Keratinocyte (primary cell): ENCODE measurements at regions not wholly inside any gene's neighbourhood (a gene's known extent, or its start where the extent isn't known, plus 50 kb on each side); places are given as distances from the start of the nearest gene placed in this dataset.

ENCODE experiments used
- DNase-seq: peaks from one replicate; pipeline ENCODE4 v3.0.0-alpha.2; 2011; ENCODE audit warnings: low read depth, missing footprints, low spot score
- FAIRE-seq: peaks from 2 replicates; lab custom pipeline; 2011; peaks lifted over from hg19 to GRCh38; lab: Jason Lieb, UNC
- H2AFZ ChIP-seq: 2 replicates; pipeline ENCODE4 v1.6.0; 2012; ENCODE audit warnings: low read length, control low read depth, inconsistent platforms; ENCODE audit not compliant: control insufficient read depth
- H3K27ac ChIP-seq: 2 replicates; pipeline ENCODE4 v1.5.1; 2011; ENCODE audit warnings: low read length; ENCODE audit not compliant: control insufficient read depth, insufficient read depth
- H3K27me3 ChIP-seq: 3 replicates; pipeline ENCODE4 v1.6.0; 2011; ENCODE audit warnings: low read length; ENCODE audit not compliant: control insufficient read depth, insufficient read depth; ENCODE audit errors: extremely low read depth
- H3K36me3 ChIP-seq, 2 experiments: 2 replicates in 1 of 2; 3 replicates in 1 of 2; pipeline ENCODE4 v1.5.1; 2011; ENCODE audit warnings: low read length in 2 of 2, mild to moderate bottlenecking in 1 of 2; ENCODE audit not compliant: control insufficient read depth in 2 of 2, insufficient read depth in 2 of 2; ENCODE audit errors: extremely low read depth in 1 of 2
- H3K4me1 ChIP-seq: 3 replicates; pipeline ENCODE4 v1.5.1; 2011; ENCODE audit warnings: low read length; ENCODE audit not compliant: control insufficient read depth, insufficient read depth; ENCODE audit errors: extremely low read depth
- H3K4me2 ChIP-seq: 3 replicates; pipeline ENCODE4 v1.6.0; 2011; ENCODE audit warnings: low read depth, low read length; ENCODE audit not compliant: control insufficient read depth, insufficient read depth; ENCODE audit errors: extremely low read depth
- H3K4me3 ChIP-seq, 3 experiments: fragments of 200-600 bp in 1 of 3; sonication (generic) in 1 of 3; 2 replicates in 2 of 3; 3 replicates in 1 of 3; pipeline ENCODE4 v1.5.1; 2011 to 2016; ENCODE audit warnings: low read length in 3 of 3, mild to moderate bottlenecking in 3 of 3, control low read depth in 2 of 3, inconsistent platforms in 1 of 3, low read depth in 1 of 3, mixed read lengths in 1 of 3, mixed run types in 1 of 3, moderate library complexity in 1 of 3; ENCODE audit not compliant: control insufficient read depth in 2 of 3, insufficient read depth in 2 of 3; ENCODE audit errors: extremely low read depth in 1 of 3
- H3K79me2 ChIP-seq: 2 replicates; pipeline ENCODE4 v1.6.0; 2012; ENCODE audit warnings: low read length; ENCODE audit not compliant: control insufficient read depth, insufficient read depth
- H3K9ac ChIP-seq: 3 replicates; pipeline ENCODE4 v1.6.0; 2011; ENCODE audit warnings: low read length; ENCODE audit not compliant: control insufficient read depth, insufficient read depth; ENCODE audit errors: extremely low read depth
- H3K9me1 ChIP-seq: 3 replicates; pipeline ENCODE4 v1.6.0; 2011; ENCODE audit warnings: low read length; ENCODE audit not compliant: control insufficient read depth, insufficient read depth; ENCODE audit errors: extremely low read depth
- H3K9me3 ChIP-seq: 2 replicates; pipeline ENCODE4 v1.5.1; 2012; ENCODE audit warnings: low read depth, low read length; ENCODE audit not compliant: control insufficient read depth
- H4K20me1 ChIP-seq: 3 replicates; pipeline ENCODE4 v1.6.0; 2011; ENCODE audit warnings: low read length; ENCODE audit not compliant: control insufficient read depth, insufficient read depth; ENCODE audit errors: extremely low read depth
- EZH2 ChIP-seq: IDR thresholded peaks from one replicate; pipeline ENCODE4 v1.6.1; 2012; ENCODE audit warnings: inconsistent platforms, mild to moderate bottlenecking, low read length, moderate library complexity
- dilution Hi-C: fragments of 300-500 bp; cut with MboI; formaldehyde crosslinking; loops from one replicate; pipeline ENCODE4 v1.7.0; 2020; ENCODE audit warnings: low sequenced_read_pairs; ENCODE audit not compliant: extremely low pct_ligation_motif_present
- TF ChIP-seq, protein P1 (sequence below), 3 experiments: IDR thresholded peaks in 1 of 3; conservative IDR thresholded peaks in 1 of 3; optimal IDR thresholded peaks in 1 of 3; 2 replicates in 2 of 3; 3 replicates in 1 of 3; pipeline versions ENCODE3 to v1.5.1; 2011; ENCODE audit warnings: low read length in 3 of 3, mild to moderate bottlenecking in 3 of 3, moderate library complexity in 2 of 3, control low read depth in 1 of 3, inconsistent platforms in 1 of 3; ENCODE audit not compliant: insufficient read depth in 2 of 3; ENCODE audit errors: extremely low read depth in 1 of 3

DNA sequence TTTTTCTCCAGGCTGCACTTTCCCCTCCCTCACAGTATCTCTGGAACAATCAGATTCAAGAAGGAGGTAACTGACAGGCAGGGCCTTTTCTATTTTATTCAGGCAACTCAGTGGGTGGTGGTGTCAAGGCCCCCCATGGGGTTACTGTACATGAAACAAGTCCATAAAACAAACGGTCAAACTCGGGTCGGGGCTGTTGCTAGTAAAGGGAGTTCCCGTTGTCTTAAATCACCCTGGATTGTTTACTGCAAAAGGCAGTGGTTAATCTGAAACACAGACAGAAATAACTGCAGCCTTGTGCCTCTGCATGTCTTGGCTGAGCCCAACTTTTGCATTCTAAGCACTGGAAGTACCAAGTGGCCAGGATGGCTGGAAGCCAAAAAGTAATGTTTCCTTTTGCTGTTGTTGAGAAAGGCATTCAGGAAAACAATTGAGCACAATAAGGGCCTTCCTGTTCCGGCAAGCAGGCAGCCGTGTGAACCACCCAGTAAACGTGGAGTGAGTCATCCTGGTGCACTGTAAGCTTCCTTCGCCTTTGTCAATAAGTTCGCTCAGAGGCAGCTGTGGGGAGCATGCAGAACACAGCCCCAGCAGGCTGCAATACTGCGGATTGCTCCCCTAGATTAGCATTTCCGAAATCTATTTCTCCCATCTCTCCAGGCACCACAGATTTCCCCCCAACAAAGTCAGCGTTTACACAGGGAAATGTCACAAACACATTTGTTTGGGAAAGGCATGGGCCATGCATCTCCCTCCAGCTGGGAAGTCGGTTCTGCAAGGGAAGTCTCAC is 149.6 kb downstream of the IRS1 start:
- Histone ChIP-seq H4K20me1 (no peaks in the 10 kb centered on the region), H3K27me3 (no peaks in the 10 kb centered on the region), H3K27ac (peak overlapping the region; percentile 91), H3K36me3 (peaks cover 0 to 8% of the 10 kb centered on the region in 2 experiments), H3K4me3 (peak overlapping the region in 2 of 3 experiments; percentile 22 to 84), H3K9ac (peak overlapping the region; percentile 51), H3K4me1 (peaks cover 39% of the 10 kb centered on the region), H3K9me1 (no peaks in the 10 kb centered on the region), H2AFZ (no peak overlapping the region), H3K79me2 (peaks cover 19% of the 10 kb centered on the region), H3K4me2 (peak overlapping the region; percentile 80), H3K9me3 (peaks cover 4% of the 10 kb centered on the region)
- TF ChIP-seq, protein P1, sequence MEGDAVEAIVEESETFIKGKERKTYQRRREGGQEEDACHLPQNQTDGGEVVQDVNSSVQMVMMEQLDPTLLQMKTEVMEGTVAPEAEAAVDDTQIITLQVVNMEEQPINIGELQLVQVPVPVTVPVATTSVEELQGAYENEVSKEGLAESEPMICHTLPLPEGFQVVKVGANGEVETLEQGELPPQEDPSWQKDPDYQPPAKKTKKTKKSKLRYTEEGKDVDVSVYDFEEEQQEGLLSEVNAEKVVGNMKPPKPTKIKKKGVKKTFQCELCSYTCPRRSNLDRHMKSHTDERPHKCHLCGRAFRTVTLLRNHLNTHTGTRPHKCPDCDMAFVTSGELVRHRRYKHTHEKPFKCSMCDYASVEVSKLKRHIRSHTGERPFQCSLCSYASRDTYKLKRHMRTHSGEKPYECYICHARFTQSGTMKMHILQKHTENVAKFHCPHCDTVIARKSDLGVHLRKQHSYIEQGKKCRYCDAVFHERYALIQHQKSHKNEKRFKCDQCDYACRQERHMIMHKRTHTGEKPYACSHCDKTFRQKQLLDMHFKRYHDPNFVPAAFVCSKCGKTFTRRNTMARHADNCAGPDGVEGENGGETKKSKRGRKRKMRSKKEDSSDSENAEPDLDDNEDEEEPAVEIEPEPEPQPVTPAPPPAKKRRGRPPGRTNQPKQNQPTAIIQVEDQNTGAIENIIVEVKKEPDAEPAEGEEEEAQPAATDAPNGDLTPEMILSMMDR (optimal IDR thresholded peaks at IDR 0.05 in 1 of 3, IDR thresholded peaks at IDR 0.05 in 1 of 3, conservative IDR thresholded peaks at IDR 0.05 in 1 of 3; ENCODE audit: extremely low read depth in 1 of 3, insufficient read depth in 2 of 3, low read length in 3 of 3): no peak
- no peak for TF ChIP-seq EZH2
- FAIRE-seq (peak; percentile 99), DNase-seq (peak; percentile 94)
- dilution Hi-C loops: no loop called here

DNA sequence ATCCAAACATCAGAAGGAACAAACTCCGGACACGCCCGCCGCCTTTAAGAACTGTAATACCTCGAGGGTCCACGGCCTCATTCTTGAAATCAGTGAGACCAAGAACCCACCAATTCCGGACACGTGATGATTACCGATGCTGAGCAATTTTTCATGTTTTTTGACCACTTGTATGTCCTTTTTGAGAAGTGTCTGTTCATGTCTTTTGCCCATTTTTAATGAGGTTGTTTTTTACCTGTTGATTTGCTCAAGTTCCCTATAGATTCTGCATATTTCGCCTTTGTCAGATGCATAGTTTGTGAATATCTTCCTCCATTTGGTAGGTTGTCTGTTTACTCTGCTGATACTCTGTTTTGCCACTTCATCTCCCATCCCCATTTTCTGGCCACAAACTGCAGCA is 150.4 kb downstream of the IRS1 start:
- Histone ChIP-seq H3K9ac (peak overlapping the region; percentile 49), H2AFZ (no peak overlapping the region), H3K79me2 (peaks cover 19% of the 10 kb centered on the region), H3K27me3 (no peaks in the 10 kb centered on the region), H3K4me3 (no peak overlapping the region), H3K9me1 (no peaks in the 10 kb centered on the region), H3K27ac (peak overlapping the region; percentile 91), H4K20me1 (no peaks in the 10 kb centered on the region), H3K4me1 (peaks cover 39% of the 10 kb centered on the region), H3K36me3 (peaks cover 0 to 8% of the 10 kb centered on the region in 2 experiments), H3K4me2 (peak overlapping the region; percentile 80), H3K9me3 (peaks cover 4% of the 10 kb centered on the region)
- FAIRE-seq: no peak
- dilution Hi-C loops: no loop called here
- no peak for DNase-seq
- TF ChIP-seq, protein P1 (optimal IDR thresholded peaks at IDR 0.05 in 1 of 3, IDR thresholded peaks at IDR 0.05 in 1 of 3, conservative IDR thresholded peaks at IDR 0.05 in 1 of 3; ENCODE audit: extremely low read depth in 1 of 3, insufficient read depth in 2 of 3, low read length in 3 of 3): no peak
- TF ChIP-seq EZH2: no peak
